A549 (cell line): ENCODE measurements at regions not wholly inside any gene's neighbourhood (a gene's known extent, or its start where the extent isn't known, plus 50 kb on each side); places are given as distances from the start of the nearest gene placed in this dataset.

Source experiments
- CTCF ChIP-seq: fragments of >200 bp; sonication (Bioruptor Twin); formaldehyde crosslinking; IDR thresholded peaks from 3 replicates; pipeline ENCODE4 v1.5.1; 2016
- FOSL2 ChIP-seq, 2 experiments: fragments of 450-650 bp in 1 of 2; fragments of >200 bp in 1 of 2; sonication (Bioruptor Twin) in 1 of 2; formaldehyde crosslinking; IDR thresholded peaks; 2 replicates each; pipeline versions ENCODE4 v1.5.0 to v1.6.1; 2016 to 2020; ENCODE audit warnings: mild to moderate bottlenecking in 1 of 2, moderate library complexity in 1 of 2
- MYC ChIP-seq: IDR thresholded peaks from 2 replicates; pipeline ENCODE4 v1.6.1; 2012; ENCODE audit warnings: mild to moderate bottlenecking, inconsistent platforms, low read length, improper control_type of control experiment, borderline replicate concordance

DNA sequence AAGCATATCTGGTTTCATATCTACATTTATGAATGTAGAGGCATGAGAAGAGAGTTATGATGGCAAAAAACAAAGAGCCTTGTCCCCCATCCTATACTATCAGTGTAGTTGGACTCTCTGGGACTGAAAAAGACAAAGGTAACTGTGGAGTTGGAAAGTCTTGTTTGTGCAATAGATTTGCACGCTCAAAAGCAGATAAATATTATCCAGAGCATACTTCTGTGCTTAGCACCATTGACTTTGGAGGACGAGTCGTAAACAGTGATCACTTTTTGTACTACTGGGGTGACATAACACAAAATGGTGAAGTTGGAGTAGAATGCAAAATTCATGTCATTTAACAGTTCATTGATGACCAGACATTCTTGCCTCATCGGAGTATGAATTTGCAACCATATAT lies 85.2 kb upstream of the EGFR start:
- TF ChIP-seq MYC = no peak
- TF ChIP-seq FOSL2 (IDR thresholded peaks at IDR 0.05) = no peak
- TF ChIP-seq FOSL2 (CRISPR knock-in tag; IDR thresholded peaks at IDR 0.05) = no peak
- no peak for TF ChIP-seq CTCF
